ENCODE measurements at regions not wholly inside any gene's neighbourhood (a gene's known extent, or its start where the extent isn't known, plus 50 kb on each side); places are given as distances from the start of the nearest gene placed in this dataset.
"Not testable (repeated sequence)": the region's sequence is repeated elsewhere in the genome, so short reads cannot be mapped to it uniquely, and the experiment has no call there.

DNA sequence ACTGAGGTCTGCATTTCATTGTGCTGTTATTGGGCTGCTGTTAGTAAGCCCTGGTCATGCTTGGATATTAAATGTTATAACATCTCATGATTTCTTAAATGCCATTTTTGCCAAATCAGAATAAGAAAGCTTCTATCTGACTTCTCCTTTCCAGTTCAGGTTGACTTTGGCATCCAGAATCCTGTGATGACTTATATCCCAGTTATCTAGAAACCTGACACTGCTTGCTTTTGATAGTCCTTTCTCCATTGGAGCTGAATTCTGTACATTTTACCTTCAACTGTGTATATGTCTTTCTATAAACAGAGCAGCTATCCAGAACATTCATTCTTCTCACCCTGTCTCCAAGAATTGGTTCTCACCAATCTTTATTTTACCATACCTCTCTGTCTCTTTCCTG lies 257.7 kb upstream of the GNPDA2 start:
- no peak overlapping the region for H3K9ac ChIP-seq (ENCODE audit: low read length)
- H3K27me3 ChIP-seq (ENCODE audit: control insufficient read depth, insufficient read depth, low read length), result no peaks in the 10 kb centered on the region
- H3K9me3 ChIP-seq (ENCODE audit: control insufficient read depth, insufficient read depth, low read depth, low read length), result no peaks in the 10 kb centered on the region
- H3K4me1 ChIP-seq (ENCODE audit: control insufficient read depth, insufficient read depth, low read length), result no peaks in the 10 kb centered on the region
- no peak overlapping the region for H3K4me3 ChIP-seq (ENCODE audit: low read depth, low read length)
- H3K27ac ChIP-seq (ENCODE audit: low read depth, low read length), result no peak overlapping the region
- H3K36me3 ChIP-seq (ENCODE audit: control insufficient read depth, insufficient read depth, low read length), result no peaks in the 10 kb centered on the region

GRCh38 chr4:44983083-44983482 lies 256.7 kb upstream of the GNPDA2 start:
- H3K4me1 ChIP-seq (ENCODE audit: control insufficient read depth, insufficient read depth, low read length), result no peaks in the 10 kb centered on the region
- H3K27me3 ChIP-seq (ENCODE audit: control insufficient read depth, insufficient read depth, low read length), result no peaks in the 10 kb centered on the region
- no peak overlapping the region for H3K9ac ChIP-seq (ENCODE audit: low read length)
- no peak overlapping the region for H3K4me3 ChIP-seq (ENCODE audit: low read depth, low read length)
- no peaks in the 10 kb centered on the region for H3K36me3 ChIP-seq (ENCODE audit: control insufficient read depth, insufficient read depth, low read length)
- no peaks in the 10 kb centered on the region for H3K9me3 ChIP-seq (ENCODE audit: control insufficient read depth, insufficient read depth, low read depth, low read length)
- H3K27ac ChIP-seq (ENCODE audit: low read depth, low read length), result no peak overlapping the region

DNA sequence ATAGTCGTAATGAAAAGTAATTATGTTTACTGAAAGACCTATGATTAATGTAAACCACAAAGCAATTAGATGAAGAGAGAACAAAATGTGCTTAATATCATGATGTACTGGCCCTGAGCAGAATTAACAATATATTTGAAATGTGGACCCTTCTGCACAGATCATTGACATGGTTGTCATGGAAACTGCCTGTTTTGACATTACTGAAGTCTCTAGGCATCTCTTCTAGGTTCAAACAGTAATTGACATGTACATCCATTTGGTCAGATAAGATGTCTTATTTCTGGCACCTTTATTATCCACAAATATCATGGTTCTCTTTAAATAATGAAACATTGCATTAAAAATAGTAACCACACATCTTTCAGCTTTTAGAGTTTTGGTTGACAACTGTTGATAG lies 251.7 kb upstream of the GNPDA2 start:
- H3K4me3 ChIP-seq (ENCODE audit: low read depth, low read length), result no peak overlapping the region

DNA sequence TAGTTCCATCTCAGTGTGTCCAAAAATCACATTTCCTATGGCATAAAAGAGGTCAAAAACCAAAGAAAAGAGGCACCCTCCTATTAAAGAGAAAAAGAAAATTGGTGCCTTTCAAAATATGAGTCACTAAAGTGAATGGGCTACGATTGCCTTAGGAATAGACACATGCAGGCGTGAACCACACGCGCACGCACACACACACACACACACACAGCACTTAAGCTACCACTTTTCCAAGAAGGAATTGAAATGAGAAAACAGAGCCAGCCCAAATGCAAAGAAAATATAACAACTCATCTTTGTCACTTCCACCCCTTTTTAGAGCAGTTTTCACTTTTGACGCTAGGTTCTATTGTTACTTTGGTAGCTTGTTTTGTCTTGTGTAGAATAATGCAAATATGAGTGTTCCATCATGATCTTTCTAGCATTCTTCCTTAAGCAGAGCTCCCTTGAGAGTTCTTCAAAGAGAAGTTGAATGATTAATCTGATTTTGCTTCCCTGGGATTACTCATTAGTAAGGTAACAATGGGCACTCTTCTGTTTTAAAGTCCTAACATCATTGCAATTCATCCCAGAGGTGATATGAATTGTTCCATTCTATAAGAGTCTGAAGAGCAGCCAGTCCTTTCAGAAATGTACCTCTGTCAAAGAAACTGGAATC lies 239.2 kb upstream of the GNPDA2 start:
- no peak overlapping the region for H3K9ac ChIP-seq (ENCODE audit: low read length)
- no peaks in the 10 kb centered on the region for H3K27me3 ChIP-seq (ENCODE audit: control insufficient read depth, insufficient read depth, low read length)

More for the DNA sequence above, 251.7 kb upstream of the GNPDA2 start:
- H3K27ac ChIP-seq (ENCODE audit: low read depth, low read length), result no peak overlapping the region
- no peak overlapping the region for H3K9ac ChIP-seq (ENCODE audit: low read length)
- no peaks in the 10 kb centered on the region for H3K9me3 ChIP-seq (ENCODE audit: control insufficient read depth, insufficient read depth, low read depth, low read length)
- no peaks in the 10 kb centered on the region for H3K27me3 ChIP-seq (ENCODE audit: control insufficient read depth, insufficient read depth, low read length)
- H3K36me3 ChIP-seq (ENCODE audit: control insufficient read depth, insufficient read depth, low read length), result no peaks in the 10 kb centered on the region
- no peaks in the 10 kb centered on the region for H3K4me1 ChIP-seq (ENCODE audit: control insufficient read depth, insufficient read depth, low read length)

GRCh38 chr4:44964086-44964485 lies 237.7 kb upstream of the GNPDA2 start:
- not testable (repeated sequence) for H3K9me3 ChIP-seq (ENCODE audit: control insufficient read depth, insufficient read depth, low read depth, low read length); H3K27me3 ChIP-seq (ENCODE audit: control insufficient read depth, insufficient read depth, low read length); H3K36me3 ChIP-seq (ENCODE audit: control insufficient read depth, insufficient read depth, low read length); H3K4me3 ChIP-seq (ENCODE audit: low read depth, low read length); H3K4me1 ChIP-seq (ENCODE audit: control insufficient read depth, insufficient read depth, low read length); H3K9ac ChIP-seq (ENCODE audit: low read length); H3K27ac ChIP-seq (ENCODE audit: low read depth, low read length)

More for the DNA sequence above, 239.2 kb upstream of the GNPDA2 start:
- Histone ChIP-seq H3K36me3 (ENCODE audit: control insufficient read depth, insufficient read depth, low read length) (no peaks in the 10 kb centered on the region), H3K27ac (ENCODE audit: low read depth, low read length) (no peak overlapping the region), H3K4me1 (ENCODE audit: control insufficient read depth, insufficient read depth, low read length) (no peaks in the 10 kb centered on the region), H3K4me3 (ENCODE audit: low read depth, low read length) (no peak overlapping the region), H3K9me3 (ENCODE audit: control insufficient read depth, insufficient read depth, low read depth, low read length) (0 out of 2 replicates have a peak, but pooled peaks cover 5% of the 10 kb centered on the region)

DNA sequence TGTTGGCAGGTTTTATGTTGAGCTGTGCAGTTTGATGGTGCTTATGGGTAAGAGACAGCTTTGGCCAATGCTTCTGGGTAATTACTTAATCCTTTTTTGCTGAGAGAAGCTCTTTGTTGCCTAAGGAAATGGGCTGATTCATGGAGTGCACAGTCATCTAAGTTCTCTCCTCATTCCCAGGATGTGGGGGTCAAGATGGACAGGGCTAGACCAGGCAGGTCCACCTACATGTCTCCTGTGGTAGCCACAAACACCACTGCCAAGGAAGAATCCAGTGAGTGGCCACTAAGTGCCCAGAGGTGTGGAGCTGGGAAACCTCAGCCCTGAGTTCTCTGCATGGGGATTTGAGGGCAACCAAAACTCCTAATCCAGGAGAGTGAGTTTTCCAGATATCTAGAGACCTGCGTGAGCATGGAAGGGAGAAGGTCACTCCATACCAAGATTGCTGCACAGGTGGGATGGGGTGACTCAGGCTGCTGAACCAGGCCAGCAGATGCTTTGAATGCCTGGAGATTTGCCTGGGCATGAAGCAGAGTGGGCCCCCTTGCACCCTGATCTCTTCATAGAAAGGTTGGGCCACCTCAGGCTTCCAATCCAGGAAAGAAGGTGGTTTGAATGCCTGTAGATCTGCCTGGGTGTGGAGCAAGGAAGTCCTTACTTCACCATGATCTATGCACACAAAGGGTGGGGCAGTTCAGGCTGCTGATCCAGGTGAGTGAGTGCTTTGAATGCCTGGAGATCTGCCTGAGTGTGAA lies 234.8 kb upstream of the GNPDA2 start:
- no peak overlapping the region for H3K27ac ChIP-seq (ENCODE audit: low read depth, low read length)
- H3K36me3 ChIP-seq (ENCODE audit: control insufficient read depth, insufficient read depth, low read length), result no peaks in the 10 kb centered on the region
- H3K9ac ChIP-seq (ENCODE audit: low read length), result no peak overlapping the region
- 0 out of 2 replicates have a peak, but pooled peaks cover 5% of the 10 kb centered on the region for H3K9me3 ChIP-seq (ENCODE audit: control insufficient read depth, insufficient read depth, low read depth, low read length)
- H3K4me3 ChIP-seq (ENCODE audit: low read depth, low read length), result no peak overlapping the region
- no peaks in the 10 kb centered on the region for H3K4me1 ChIP-seq (ENCODE audit: control insufficient read depth, insufficient read depth, low read length)
- no peaks in the 10 kb centered on the region for H3K27me3 ChIP-seq (ENCODE audit: control insufficient read depth, insufficient read depth, low read length)

DNA sequence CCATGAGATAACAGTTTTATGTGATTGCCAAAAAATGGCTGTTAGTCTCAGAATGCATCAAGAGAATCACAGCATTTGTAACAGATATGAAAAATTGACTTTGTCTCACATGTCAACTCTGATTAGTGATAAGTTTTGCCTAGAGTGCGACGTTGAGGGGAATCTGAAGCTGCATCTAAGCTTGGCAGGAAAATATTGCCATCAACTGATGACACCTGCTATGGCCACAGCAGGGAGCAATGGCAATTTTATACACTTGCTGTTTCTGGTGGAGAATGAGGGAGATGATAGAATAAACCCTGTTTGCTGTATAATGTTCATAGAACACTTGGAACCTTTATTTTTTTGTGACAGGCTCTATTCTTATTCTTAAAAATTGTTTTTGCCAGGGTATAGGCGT lies 205.4 kb upstream of the GNPDA2 start:
- no peaks in the 10 kb centered on the region for H3K9me3 ChIP-seq (ENCODE audit: control insufficient read depth, insufficient read depth, low read depth, low read length)
- H3K27me3 ChIP-seq (ENCODE audit: control insufficient read depth, insufficient read depth, low read length), result no peaks in the 10 kb centered on the region
- no peak overlapping the region for H3K9ac ChIP-seq (ENCODE audit: low read length)
- H3K36me3 ChIP-seq (ENCODE audit: control insufficient read depth, insufficient read depth, low read length), result no peaks in the 10 kb centered on the region
- no peaks in the 10 kb centered on the region for H3K4me1 ChIP-seq (ENCODE audit: control insufficient read depth, insufficient read depth, low read length)
- no peak overlapping the region for H3K27ac ChIP-seq (ENCODE audit: low read depth, low read length)
- no peak overlapping the region for H3K4me3 ChIP-seq (ENCODE audit: low read depth, low read length)

DNA sequence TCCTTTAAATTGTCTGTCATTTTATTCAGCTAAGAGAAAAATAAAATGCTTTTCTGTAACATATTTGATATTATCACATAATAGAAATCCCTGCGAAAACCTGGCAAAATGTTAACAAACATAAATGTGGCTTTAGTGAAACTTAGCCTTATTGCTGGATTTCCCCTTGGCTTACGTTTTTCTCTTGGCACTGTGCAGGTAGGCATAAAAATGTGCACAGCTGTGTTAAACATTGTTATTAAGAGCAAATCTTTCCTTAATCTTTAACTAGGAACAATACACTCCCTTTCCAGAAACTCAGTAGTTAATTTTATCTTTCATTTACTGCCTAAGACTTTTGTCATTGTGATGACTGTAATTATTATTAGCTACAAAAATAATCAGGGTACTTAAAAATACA lies 202.4 kb upstream of the GNPDA2 start:
- H3K4me3 ChIP-seq (ENCODE audit: low read depth, low read length), result no peak overlapping the region
- no peaks in the 10 kb centered on the region for H3K9me3 ChIP-seq (ENCODE audit: control insufficient read depth, insufficient read depth, low read depth, low read length)
- no peaks in the 10 kb centered on the region for H3K36me3 ChIP-seq (ENCODE audit: control insufficient read depth, insufficient read depth, low read length)
- H3K9ac ChIP-seq (ENCODE audit: low read length), result no peak overlapping the region
- no peak overlapping the region for H3K27ac ChIP-seq (ENCODE audit: low read depth, low read length)
- no peaks in the 10 kb centered on the region for H3K4me1 ChIP-seq (ENCODE audit: control insufficient read depth, insufficient read depth, low read length)
- no peaks in the 10 kb centered on the region for H3K27me3 ChIP-seq (ENCODE audit: control insufficient read depth, insufficient read depth, low read length)

DNA sequence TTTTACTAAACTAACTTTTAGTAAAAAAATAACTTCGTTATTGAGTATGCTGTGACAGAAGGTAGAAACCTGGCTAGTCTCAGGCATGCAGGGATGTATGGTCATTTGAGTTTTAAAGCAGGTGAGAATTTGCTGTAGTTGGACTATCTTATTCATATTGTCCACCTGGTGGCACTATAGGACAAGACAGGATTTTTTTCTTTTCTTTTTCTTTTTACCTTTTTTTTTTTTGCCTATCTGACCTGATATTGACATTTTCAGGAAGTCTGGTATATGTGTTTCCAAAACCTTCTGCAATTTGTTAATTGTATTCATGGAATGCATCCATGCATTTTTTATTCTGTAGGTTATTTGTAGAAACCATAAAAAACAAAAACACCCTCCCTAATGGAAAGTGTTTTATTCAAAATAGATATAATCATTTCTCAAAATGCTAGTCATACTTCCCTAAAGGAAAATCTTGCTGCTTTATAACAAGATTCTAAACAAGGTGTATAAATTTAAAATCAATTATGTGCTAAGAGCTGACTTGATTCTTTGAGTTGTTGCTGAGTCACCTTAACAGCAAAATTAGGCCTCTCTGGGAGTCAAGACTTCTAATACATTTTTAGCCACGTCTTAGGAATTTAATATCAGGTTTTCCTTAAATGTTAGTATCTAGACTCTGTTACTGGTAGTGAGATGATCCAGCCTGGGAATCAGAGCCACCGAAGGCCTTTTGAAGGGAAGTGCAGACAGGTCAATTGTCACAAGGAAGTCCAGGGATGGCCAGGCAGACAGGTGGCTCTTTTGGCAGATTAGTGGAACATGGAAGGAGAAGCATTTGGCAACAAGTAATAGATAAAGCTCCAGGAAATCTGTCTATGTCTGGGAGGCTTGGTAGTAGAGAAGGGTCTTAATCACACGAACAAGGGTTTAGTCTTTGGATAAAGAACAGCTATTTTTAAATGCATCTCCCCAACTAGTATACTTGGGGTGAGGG lies 201.3 kb upstream of the GNPDA2 start:
- Histone ChIP-seq H3K36me3 (ENCODE audit: control insufficient read depth, insufficient read depth, low read length) (no peaks in the 10 kb centered on the region), H3K4me3 (ENCODE audit: low read depth, low read length) (no peak overlapping the region), H3K4me1 (ENCODE audit: control insufficient read depth, insufficient read depth, low read length) (no peaks in the 10 kb centered on the region), H3K27me3 (ENCODE audit: control insufficient read depth, insufficient read depth, low read length) (no peaks in the 10 kb centered on the region), H3K27ac (ENCODE audit: low read depth, low read length) (no peak overlapping the region), H3K9me3 (ENCODE audit: control insufficient read depth, insufficient read depth, low read depth, low read length) (no peaks in the 10 kb centered on the region), H3K9ac (ENCODE audit: low read length) (no peak overlapping the region)

DNA sequence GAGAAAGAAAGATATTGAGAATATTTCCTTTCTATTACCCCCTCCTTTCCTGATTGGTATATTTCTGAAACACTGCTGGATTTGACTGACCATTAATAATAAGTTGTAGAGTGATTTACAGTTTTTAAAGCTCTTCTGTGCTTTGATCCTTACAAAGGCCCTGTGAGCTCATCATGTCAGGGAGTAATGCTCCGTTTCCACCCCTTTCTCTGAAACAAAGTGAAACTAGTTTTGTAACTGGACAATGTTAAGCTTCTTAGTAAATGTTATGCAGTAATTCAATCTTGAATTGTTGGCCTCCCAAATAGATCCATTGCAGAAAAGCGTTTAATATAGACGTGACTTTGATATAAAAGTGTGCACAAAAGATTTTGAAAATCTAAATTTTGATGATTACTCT lies 190.1 kb upstream of the GNPDA2 start:
- Histone ChIP-seq H3K4me3 (ENCODE audit: low read depth, low read length) (no peak overlapping the region), H3K9ac (ENCODE audit: low read length) (no peak overlapping the region), H3K36me3 (ENCODE audit: control insufficient read depth, insufficient read depth, low read length) (no peaks in the 10 kb centered on the region), H3K4me1 (ENCODE audit: control insufficient read depth, insufficient read depth, low read length) (no peaks in the 10 kb centered on the region), H3K27me3 (ENCODE audit: control insufficient read depth, insufficient read depth, low read length) (no peaks in the 10 kb centered on the region), H3K27ac (ENCODE audit: low read depth, low read length) (no peak overlapping the region), H3K9me3 (ENCODE audit: control insufficient read depth, insufficient read depth, low read depth, low read length) (no peaks in the 10 kb centered on the region)

DNA sequence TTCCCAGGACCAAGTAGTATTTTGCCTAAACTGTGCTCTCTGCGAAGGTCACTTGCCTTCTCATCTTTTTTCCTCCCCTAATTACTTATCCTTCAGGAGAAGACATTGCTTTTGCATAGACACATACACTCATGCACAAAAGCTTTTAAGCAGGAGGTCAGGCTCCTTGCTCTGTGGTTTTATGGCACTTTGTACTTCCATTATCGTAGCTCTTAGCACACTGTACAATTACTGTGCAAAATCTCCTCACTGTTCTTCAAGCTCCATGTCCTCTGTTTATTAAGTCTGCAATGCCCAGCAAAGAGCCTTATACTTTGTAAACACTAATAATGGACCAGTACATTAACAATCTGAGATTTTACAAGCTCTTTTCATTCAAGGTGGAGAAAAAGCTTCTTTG lies 188.4 kb upstream of the GNPDA2 start:
- Histone ChIP-seq H3K36me3 (ENCODE audit: control insufficient read depth, insufficient read depth, low read length) (no peaks in the 10 kb centered on the region), H3K4me3 (ENCODE audit: low read depth, low read length) (no peak overlapping the region), H3K27ac (ENCODE audit: low read depth, low read length) (no peak overlapping the region), H3K27me3 (ENCODE audit: control insufficient read depth, insufficient read depth, low read length) (no peaks in the 10 kb centered on the region), H3K9me3 (ENCODE audit: control insufficient read depth, insufficient read depth, low read depth, low read length) (no peaks in the 10 kb centered on the region), H3K4me1 (ENCODE audit: control insufficient read depth, insufficient read depth, low read length) (no peaks in the 10 kb centered on the region), H3K9ac (ENCODE audit: low read length) (no peak overlapping the region)
